ENCODE measurements at regions not wholly inside any gene's neighbourhood (a gene's known extent, or its start where the extent isn't known, plus 50 kb on each side); places are given as distances from the start of the nearest gene placed in this dataset.

DNA sequence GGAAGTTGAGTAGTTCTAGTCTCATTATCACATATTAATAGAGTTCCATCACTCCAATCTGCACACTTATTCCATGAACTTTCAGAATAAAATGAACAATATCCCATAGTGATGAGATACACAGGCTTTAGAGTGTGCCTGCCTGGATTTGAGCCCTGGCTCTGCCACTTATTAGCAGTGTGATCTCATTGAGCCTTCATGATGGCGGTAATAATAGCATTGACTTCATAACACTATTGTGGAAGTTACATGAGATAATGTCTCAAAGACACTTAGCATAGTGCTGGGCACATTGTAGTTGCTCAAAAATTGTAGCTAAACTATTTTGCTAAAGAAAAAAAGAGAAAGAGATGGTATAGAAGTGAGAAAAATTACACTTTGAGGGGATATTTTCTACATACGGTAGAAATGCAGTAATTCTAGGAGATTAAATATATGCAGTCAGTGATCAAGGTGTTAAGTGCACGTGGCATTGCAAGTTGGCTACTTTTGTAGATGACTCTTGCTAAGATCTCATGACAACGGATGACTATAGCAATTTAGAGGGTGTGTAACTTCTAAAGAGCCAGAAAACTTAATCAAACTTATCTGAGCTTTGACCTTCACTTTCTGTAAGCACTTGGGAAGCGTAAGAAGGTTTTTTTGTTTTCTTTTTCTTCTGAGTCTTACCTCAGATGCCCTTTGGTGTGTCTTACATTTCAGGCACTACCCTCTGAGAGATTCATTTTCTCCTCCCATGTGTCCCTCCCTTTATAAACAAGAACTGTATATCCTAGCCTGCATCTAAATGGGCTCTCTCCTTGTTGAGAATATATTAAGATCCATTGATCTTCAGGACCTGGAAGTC lies 380.6 kb upstream of the NR3C2 start:
- TF ChIP-seq EZH2 (IDR thresholded peaks at IDR 0.05; ENCODE audit: insufficient read depth, poor library complexity, severe bottlenecking) = no peak
- no peak for TF ChIP-seq EZH2phosphoT487 (IDR thresholded peaks at IDR 0.05; ENCODE audit: insufficient read depth, low read depth)
